Glomerular visceral epithelial cell (primary cell): ENCODE measurements at regions not wholly inside any gene's neighbourhood (a gene's known extent, or its start where the extent isn't known, plus 50 kb on each side); places are given as distances from the start of the nearest gene placed in this dataset.
"Not testable (repeated sequence)": the region's sequence is repeated elsewhere in the genome, so short reads cannot be mapped to it uniquely, and the experiment has no call there.

Source experiments
- DNase-seq: peaks from one replicate; pipeline ENCODE4 v3.0.0-alpha.2; 2016; ENCODE audit errors: extremely low spot score

GRCh38 chr1:30569384-30569783 lies 154.0 kb downstream of the MATN1 start:
- DNase-seq, result no peak

GRCh38 chr1:30562559-30562958 lies 160.8 kb downstream of the MATN1 start:
- DNase-seq, result no peak

GRCh38 chr1:30551603-30552002 lies 171.8 kb downstream of the MATN1 start:
- no peak for DNase-seq

GRCh38 chr1:30550365-30551220 lies 172.8 kb downstream of the MATN1 start:
- DNase-seq, result no peak

- not testable (repeated sequence) for DNase-seq
Observed at GRCh38 chr1:30549872-30550271, 173.5 kb downstream of the MATN1 start.

- no peak for DNase-seq
Observed at GRCh38 chr1:30548294-30548693, 175.1 kb downstream of the MATN1 start.

- DNase-seq, result not testable (repeated sequence)
Observed at GRCh38 chr1:30547326-30547725, 176.1 kb downstream of the MATN1 start.

GRCh38 chr1:30545365-30545764 lies 178.0 kb downstream of the MATN1 start:
- DNase-seq, result no peak

- no peak for DNase-seq
Observed at GRCh38 chr1:30541721-30542485, 181.5 kb downstream of the MATN1 start.

GRCh38 chr1:30540611-30541192 lies 182.7 kb downstream of the MATN1 start:
- no peak for DNase-seq

GRCh38 chr1:30539884-30540283 lies 183.5 kb downstream of the MATN1 start:
- DNase-seq, result no peak

- no peak for DNase-seq
Observed at GRCh38 chr1:30538993-30539867, 184.2 kb downstream of the MATN1 start.

GRCh38 chr1:30538226-30538992 lies 185.0 kb downstream of the MATN1 start:
- DNase-seq, result no peak

GRCh38 chr1:30537279-30537678 lies 186.1 kb downstream of the MATN1 start:
- DNase-seq, result no peak

GRCh38 chr1:30536530-30536929 lies 186.9 kb downstream of the MATN1 start:
- DNase-seq, result no peak

- no peak for DNase-seq
Observed at GRCh38 chr1:30535595-30536325, 187.6 kb downstream of the MATN1 start.

GRCh38 chr1:30534551-30534940 lies 188.8 kb downstream of the MATN1 start:
- no peak for DNase-seq

- no peak for DNase-seq
Observed at GRCh38 chr1:30533796-30534550, 189.4 kb downstream of the MATN1 start.

GRCh38 chr1:30533141-30533540 lies 190.2 kb downstream of the MATN1 start:
- no peak for DNase-seq
